HL-60/S4 treated with phorbol 12-myristate 13-acetate at 8.2 ng/mL for 4 days and 3 days (cell line): ENCODE measurements at regions not wholly inside any gene's neighbourhood (a gene's known extent, or its start where the extent isn't known, plus 50 kb on each side); places are given as distances from the start of the nearest gene placed in this dataset.

Experiments
- in situ Hi-C: fragments of 300-500 bp; cut with MboI; formaldehyde crosslinking; loops from 2 replicates; pipeline ENCODE4 v1.15.0; 2022; ENCODE audit warnings: low sequenced_read_pairs

GRCh38 chr1:201655243-201655642 is 116.3 kb downstream of the NAV1 start:
- in situ Hi-C loops = no loop called here

DNA sequence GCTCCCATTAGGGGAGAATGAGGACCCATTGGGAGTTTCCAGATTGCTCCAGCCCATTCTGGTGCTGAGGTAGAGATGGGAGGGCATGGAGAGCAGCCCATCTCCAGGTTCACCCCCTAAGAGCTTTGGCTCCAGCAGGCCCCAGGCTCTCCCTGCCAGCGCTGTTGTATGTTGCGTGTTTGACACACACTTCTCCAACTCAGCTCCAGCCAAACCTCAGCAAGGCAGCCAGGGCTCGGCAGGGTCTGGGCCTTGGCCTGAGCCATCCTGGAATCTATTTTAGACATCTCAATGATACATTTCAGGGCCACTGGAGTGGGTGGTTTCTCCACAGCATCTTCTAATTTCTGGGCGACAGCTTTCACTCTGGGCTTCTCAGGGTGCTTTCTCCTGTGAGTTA is 117.0 kb downstream of the NAV1 start:
- in situ Hi-C loops = no loop called here

DNA sequence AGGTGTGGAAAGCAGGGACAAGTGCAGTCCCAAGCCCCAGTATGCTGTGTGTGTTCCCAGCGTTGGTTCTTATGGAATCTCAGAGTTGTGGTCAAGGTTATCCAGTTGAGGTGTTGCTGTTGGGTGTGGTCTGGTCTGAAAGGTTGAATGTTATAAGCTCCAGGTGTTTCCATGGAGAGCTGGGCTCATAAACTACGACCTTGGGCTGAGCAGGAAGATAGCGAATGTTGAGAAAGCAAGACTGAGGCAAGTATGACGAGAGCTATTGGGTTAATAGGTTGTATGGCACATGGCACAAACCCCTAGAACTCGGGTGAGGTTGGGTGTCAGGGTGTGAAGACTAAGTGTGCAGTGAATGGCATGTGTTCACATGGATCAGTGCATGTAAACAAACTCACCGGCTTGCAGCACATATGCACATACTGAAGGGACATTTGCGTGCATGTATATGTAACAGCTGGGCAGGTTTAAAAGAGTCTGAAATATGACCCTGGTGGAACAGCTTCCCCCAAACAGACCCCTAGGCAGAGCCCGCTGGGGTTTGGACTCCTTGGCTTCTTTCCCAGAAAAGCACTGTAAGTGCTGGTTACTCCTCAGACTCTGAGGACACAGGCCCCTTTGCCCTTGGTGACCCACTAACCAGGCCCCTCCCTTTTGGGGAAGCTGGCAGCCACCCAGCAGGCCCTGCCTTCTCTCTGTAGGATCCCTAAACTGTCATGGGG is 117.5 kb downstream of the NAV1 start:
- in situ Hi-C loops = no loop called here

GRCh38 chr1:201659572-201659971 is 120.6 kb downstream of the NAV1 start:
- in situ Hi-C loops = no loop called here

DNA sequence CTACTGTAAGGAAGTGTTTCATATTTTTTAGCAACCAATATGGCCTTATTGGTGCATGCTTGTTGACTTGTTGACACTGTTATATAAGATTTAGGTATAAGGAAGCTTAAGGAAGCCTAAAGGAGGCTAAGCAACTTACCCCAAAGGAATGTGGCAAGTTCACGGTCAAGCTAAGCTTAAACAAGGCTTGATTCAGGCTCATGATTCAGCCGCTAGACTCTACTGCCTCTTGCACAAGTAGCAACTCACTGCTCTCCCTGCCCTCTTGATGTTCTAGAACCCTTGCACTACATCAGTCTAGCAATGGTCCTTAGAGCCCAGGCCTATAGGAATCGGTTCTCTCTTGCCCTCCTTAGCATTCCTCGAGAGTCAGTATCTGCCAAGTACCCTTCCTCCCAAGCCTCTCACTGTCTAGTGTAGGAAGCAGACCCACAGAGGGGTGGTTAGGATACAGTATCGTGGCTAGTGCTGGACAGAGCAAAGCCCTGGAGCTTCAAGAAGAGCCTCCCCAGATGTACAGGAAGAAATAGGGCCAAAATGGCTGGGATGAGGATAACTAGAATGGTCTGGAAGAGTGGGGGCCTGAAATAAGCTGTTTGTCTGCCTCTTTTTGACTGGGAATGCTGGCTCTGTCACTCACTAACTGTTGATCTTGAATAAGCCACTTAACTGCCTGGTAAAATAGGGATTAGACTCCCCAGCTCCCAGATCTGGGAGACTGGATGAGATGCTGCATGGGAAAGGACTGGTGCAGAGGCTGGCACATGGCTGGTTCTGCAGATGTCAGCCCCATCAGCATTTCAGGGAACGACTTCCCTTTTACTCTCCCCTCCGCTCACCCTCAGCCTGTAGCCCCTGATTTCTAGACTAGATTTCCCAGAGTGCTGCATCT is 122.2 kb downstream of the NAV1 start:
- in situ Hi-C loops = no loop called here

GRCh38 chr1:201661823-201662359 is 123.0 kb downstream of the NAV1 start:
- in situ Hi-C loops = no loop called here

GRCh38 chr1:201662646-201663045 is 123.7 kb downstream of the NAV1 start:
- in situ Hi-C loops = no loop called here

- in situ Hi-C loops = no loop called here
Measured at GRCh38 chr1:201663491-201664113, 124.7 kb downstream of the NAV1 start.

- in situ Hi-C loops = no loop called here
Measured at GRCh38 chr1:201665036-201665435, 126.1 kb downstream of the NAV1 start.

GRCh38 chr1:201666102-201666501 is 127.2 kb downstream of the NAV1 start:
- in situ Hi-C loops = no loop called here

DNA sequence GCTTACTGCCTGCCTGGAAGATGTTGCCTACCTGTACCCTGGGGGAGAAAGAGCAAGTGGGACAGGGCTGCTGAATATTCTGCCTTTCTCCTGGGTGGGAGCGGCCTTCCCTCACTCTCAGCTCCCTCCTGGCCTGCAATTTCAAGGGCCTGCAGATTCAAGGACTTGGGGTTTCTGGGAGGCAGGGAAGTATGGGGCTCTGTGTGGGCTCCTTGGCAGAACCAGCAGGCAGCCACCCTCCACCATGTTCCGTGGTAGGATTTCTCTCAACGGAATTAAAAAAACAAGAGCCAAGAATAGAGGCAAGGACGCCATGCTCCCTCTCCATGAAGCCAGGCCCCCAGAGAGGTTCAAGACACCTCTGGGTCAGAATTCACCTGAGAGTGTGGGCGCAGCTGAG is 127.7 kb downstream of the NAV1 start:
- in situ Hi-C loops = no loop called here

- in situ Hi-C loops = no loop called here
Measured at GRCh38 chr1:201667479-201667878, 128.6 kb downstream of the NAV1 start.

DNA sequence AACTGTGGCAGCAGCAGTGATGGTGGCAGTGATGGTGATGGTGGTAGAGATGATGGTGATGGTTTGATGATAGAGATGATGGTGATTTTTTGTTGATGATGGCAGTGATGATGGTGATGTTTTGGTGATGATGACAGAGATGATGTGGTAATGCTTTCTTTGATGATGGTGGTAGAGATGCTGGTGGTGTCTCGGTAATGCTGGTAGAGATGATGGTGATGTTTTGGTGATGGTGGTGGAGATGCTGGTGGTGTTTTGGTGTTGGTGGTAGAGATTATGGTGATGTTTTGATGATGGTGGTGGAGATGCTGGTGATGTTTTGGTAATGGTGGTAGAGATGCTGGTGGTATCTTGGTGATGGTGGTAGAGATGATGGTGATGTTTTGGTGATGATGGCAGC is 131.6 kb downstream of the NAV1 start:
- in situ Hi-C loops = no loop called here

DNA sequence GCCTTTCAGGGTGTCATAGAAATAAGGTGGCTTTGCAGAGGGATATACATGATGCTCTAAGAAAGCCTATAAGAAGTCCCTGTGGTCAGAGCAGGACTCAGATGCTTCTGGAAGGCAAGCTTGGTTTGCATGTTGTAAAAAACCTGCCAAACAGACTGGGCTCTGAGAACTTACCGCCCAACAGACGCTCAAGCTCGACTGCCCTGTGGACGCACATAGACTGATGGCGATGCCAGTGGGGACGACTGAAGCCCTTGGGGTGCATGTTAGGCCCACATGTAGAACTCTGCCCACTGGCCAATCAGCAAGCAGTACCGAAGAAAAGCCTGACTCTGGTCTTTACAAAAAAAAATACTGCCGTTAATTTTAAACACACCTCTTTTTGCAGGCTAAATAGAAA is 133.8 kb downstream of the NAV1 start:
- in situ Hi-C loops = no loop called here

- in situ Hi-C loops = no loop called here
Measured at GRCh38 chr1:201673093-201673492, 134.2 kb downstream of the NAV1 start.

DNA sequence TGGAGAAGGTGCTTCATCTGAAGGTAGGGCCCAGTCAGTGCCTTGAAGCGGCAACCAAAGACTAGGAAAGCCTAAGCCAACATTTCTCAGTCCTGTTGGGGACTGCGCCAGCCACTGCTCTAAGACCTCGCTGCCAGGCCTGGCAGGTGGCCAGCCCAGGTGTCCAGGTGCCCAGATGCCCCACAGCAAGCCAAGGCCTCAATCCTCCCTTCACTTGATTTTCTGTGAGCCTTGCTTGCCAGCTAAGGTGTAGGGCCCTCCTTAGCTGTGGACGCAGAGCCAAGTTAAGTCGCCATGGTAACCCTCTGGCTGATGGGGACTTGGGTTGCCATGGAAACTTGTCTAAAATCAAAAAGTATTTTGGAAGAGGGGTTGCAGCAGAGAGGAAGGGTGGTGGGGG is 135.0 kb downstream of the NAV1 start:
- in situ Hi-C loops = no loop called here

- in situ Hi-C loops = no loop called here
Measured at GRCh38 chr1:201675143-201675542, 136.2 kb downstream of the NAV1 start.

- in situ Hi-C loops = no loop called here
Measured at GRCh38 chr1:201676197-201676596, 137.3 kb downstream of the NAV1 start.

DNA sequence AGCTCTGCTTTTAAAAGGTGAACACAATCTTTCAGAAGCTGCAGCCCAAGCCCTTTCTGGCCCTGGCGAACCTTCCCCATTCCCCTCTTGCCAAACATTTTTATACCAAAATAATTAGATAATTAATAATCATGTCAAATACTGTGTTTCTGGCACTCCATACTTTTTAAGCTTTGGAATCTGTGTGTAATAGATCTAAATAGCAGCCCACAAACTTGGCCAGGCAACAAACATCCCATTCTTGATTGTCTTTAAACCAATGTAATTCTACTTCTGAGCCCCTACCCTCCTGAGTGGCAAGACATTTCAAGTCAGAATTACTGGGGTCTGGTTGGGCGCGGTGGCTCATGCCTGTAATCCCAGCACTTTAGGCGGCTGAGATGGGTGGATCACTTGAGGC is 137.7 kb downstream of the NAV1 start:
- in situ Hi-C loops = no loop called here

DNA sequence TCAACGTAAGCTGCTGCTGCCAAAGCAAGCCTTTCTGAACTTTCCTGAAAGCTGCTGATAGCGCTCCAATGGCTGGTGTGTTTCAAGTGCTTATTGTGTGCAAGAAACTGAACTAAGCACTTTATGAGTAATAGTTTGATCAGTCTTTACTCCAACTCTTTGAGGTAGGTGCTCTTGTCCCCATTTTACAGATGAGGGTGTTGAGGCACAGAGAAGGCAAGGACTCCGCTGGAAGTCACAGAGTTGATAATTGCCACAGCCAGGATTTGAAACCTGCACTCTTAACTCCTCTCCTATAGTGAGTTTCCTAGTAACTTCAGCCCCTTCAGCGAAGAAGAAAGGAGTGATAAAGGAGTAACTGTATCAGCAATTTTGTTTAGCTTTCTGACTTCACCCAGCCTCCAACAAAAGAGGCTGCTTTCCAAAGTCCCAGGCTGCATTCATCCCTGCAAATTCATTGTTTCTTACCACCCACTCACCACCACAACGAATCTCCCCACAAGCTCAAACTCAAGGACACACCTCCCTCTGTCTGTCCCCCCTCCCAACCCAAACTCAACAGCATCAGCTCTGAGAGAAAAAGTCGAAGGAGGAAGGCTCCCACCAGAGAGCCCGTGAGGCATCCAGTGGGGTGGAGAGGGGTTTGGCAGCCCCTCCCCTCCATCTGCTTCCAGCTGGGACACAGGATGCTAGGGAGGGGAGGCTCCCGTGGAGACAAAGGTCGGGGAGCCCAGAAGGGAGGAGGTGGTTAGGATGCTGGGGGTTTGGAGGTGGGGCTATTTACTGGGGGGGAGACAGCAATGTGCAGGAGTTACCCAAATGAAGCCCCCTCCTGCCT is 139.6 kb downstream of the NAV1 start:
- in situ Hi-C loops = no loop called here

DNA sequence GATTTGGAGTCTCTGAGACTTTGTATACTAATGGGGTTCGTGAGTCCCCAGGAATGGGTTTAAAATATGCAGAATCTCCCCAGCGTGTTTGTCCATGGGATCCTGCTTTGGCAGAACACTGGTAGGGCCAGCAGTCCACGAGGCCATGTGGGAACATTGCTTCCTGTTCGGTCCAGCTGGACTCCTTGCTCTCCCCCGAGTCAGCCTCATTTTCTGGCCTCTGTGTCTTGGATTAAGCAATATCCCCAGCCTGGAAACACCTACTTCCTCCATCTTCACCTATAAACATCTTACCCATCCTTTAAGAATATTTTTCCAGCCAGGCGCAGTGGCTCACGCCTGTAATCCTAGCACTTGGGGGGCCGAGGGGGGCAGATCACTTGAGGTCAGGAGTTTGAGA is 142.4 kb downstream of the NAV1 start:
- in situ Hi-C loops = no loop called here
